ENCODE measurements at regions not wholly inside any gene's neighbourhood (a gene's known extent, or its start where the extent isn't known, plus 50 kb on each side); places are given as distances from the start of the nearest gene placed in this dataset.

DNA sequence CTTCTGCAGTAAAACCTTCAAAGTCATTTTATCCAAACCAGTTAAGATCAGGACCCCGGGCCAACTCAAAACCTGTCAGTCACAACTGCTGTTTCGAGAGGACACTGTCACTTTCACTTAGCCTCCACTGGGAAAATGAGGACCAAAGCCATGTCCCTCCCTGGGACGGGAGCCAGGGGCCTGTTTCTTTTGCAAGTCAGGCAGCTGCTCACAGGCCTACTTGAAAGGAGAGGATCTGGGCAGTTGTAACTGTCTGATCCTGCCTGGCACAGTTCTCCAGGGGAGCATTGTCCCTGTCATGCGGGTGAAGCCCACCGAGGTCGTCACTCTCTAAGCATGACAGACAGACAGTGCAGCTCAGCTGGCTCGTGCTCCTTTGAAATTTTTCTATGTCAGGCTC is 276.2 kb downstream of the NPIPA8 start:
- TF ChIP-seq TEAD4 (IDR thresholded peaks at IDR 0.05) (no peak), USF1 (IDR thresholded peaks at IDR 0.05) (no peak), CREB1 (IDR thresholded peaks at IDR 0.05; ENCODE audit: low read depth) (no peak), YY1 (IDR thresholded peaks at IDR 0.05; ENCODE audit: low read depth) (no peak), NFIC (IDR thresholded peaks at IDR 0.05) (no peak), EGR1 (IDR thresholded peaks at IDR 0.05) (no peak), RAD21 (IDR thresholded peaks at IDR 0.05; ENCODE audit: low read depth) (no peak), FOXM1 (IDR thresholded peaks at IDR 0.05; ENCODE audit: borderline replicate concordance, low read depth) (no peak), EP300 (IDR thresholded peaks at IDR 0.05; ENCODE audit: borderline replicate concordance) (no peak), REST (IDR thresholded peaks at IDR 0.05; ENCODE audit: low read depth) (no peak)

GRCh38 chr16:18059577-18059976 is 277.0 kb downstream of the NPIPA8 start:
- TF ChIP-seq NFIC (IDR thresholded peaks at IDR 0.05): no peak
- no peak for TF ChIP-seq RAD21 (IDR thresholded peaks at IDR 0.05; ENCODE audit: low read depth)
- TF ChIP-seq TCF12 (IDR thresholded peaks at IDR 0.05; ENCODE audit: low read depth): no peak
- no peak for TF ChIP-seq ZBTB7A (IDR thresholded peaks at IDR 0.05; ENCODE audit: low read depth)
- no peak for TF ChIP-seq REST (IDR thresholded peaks at IDR 0.05; ENCODE audit: low read depth)
- TF ChIP-seq EGR1 (IDR thresholded peaks at IDR 0.05): no peak
- TF ChIP-seq TAF1 (IDR thresholded peaks at IDR 0.05; ENCODE audit: low read depth): no peak
- no peak for TF ChIP-seq USF1 (IDR thresholded peaks at IDR 0.05)
- no peak for TF ChIP-seq YY1 (IDR thresholded peaks at IDR 0.05; ENCODE audit: low read depth)
- no peak for TF ChIP-seq CREB1 (IDR thresholded peaks at IDR 0.05; ENCODE audit: low read depth)
- no peak for TF ChIP-seq CEBPB (IDR thresholded peaks at IDR 0.05)
- TF ChIP-seq TEAD4 (IDR thresholded peaks at IDR 0.05): no peak
- no peak for TF ChIP-seq FOXM1 (IDR thresholded peaks at IDR 0.05; ENCODE audit: borderline replicate concordance, low read depth)
- no peak for TF ChIP-seq EP300 (IDR thresholded peaks at IDR 0.05; ENCODE audit: borderline replicate concordance)
- no peak for TF ChIP-seq MAX (IDR thresholded peaks at IDR 0.05)

DNA sequence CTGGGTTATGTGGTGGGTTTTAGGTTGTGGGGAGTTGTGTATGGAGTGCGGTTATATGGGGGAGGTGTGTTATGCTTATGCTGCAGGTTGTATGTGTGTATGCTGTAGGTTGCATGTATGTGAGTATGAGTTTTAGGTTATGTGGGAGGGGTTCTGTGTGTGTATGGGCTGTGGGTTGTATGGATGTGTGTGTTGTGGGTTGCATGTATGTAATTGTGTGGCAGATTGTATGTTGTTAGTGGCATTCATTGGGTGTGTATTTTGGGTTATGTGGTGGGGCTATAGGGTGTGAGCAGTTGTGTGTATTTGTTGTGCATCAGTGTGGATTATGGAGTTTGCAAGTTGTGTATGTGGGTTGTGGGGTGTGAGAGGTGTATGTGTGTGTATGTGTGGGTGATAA is 277.4 kb downstream of the NPIPA8 start:
- TF ChIP-seq TCF12 (IDR thresholded peaks at IDR 0.05; ENCODE audit: low read depth): no peak
- no peak for TF ChIP-seq NFIC (IDR thresholded peaks at IDR 0.05)
- no peak for TF ChIP-seq TAF1 (IDR thresholded peaks at IDR 0.05; ENCODE audit: low read depth)
- TF ChIP-seq ZBTB7A (IDR thresholded peaks at IDR 0.05; ENCODE audit: low read depth): no peak
- no peak for TF ChIP-seq USF1 (IDR thresholded peaks at IDR 0.05)
- no peak for TF ChIP-seq CREB1 (IDR thresholded peaks at IDR 0.05; ENCODE audit: low read depth)
- TF ChIP-seq MAX (IDR thresholded peaks at IDR 0.05): no peak
- TF ChIP-seq RAD21 (IDR thresholded peaks at IDR 0.05; ENCODE audit: low read depth): no peak
- no peak for TF ChIP-seq TEAD4 (IDR thresholded peaks at IDR 0.05)
- no peak for TF ChIP-seq FOXM1 (IDR thresholded peaks at IDR 0.05; ENCODE audit: borderline replicate concordance, low read depth)
- TF ChIP-seq EP300 (IDR thresholded peaks at IDR 0.05; ENCODE audit: borderline replicate concordance): no peak
- TF ChIP-seq EGR1 (IDR thresholded peaks at IDR 0.05): no peak
- no peak for TF ChIP-seq REST (IDR thresholded peaks at IDR 0.05; ENCODE audit: low read depth)
- TF ChIP-seq CEBPB (IDR thresholded peaks at IDR 0.05): no peak
- no peak for TF ChIP-seq YY1 (IDR thresholded peaks at IDR 0.05; ENCODE audit: low read depth)

GRCh38 chr16:18055411-18055916 is 281.1 kb downstream of the NPIPA8 start:
- TF ChIP-seq YY1 (IDR thresholded peaks at IDR 0.05; ENCODE audit: low read depth) (no peak), CEBPB (IDR thresholded peaks at IDR 0.05) (no peak), REST (IDR thresholded peaks at IDR 0.05; ENCODE audit: low read depth) (no peak), FOXM1 (IDR thresholded peaks at IDR 0.05; ENCODE audit: borderline replicate concordance, low read depth) (no peak), EGR1 (IDR thresholded peaks at IDR 0.05) (no peak), TAF1 (IDR thresholded peaks at IDR 0.05; ENCODE audit: low read depth) (no peak), ZBTB7A (IDR thresholded peaks at IDR 0.05; ENCODE audit: low read depth) (no peak), CREB1 (IDR thresholded peaks at IDR 0.05; ENCODE audit: low read depth) (no peak), RAD21 (IDR thresholded peaks at IDR 0.05; ENCODE audit: low read depth) (no peak), EP300 (IDR thresholded peaks at IDR 0.05; ENCODE audit: borderline replicate concordance) (no peak)

Measured in Ishikawa (cell line).